GM12878 (cell line): ENCODE measurements at regions not wholly inside any gene's neighbourhood (a gene's known extent, or its start where the extent isn't known, plus 50 kb on each side); places are given as distances from the start of the nearest gene placed in this dataset.

Source experiments
- ATAC-seq: fragments of 200-7000 bp; cut with Tn5 transposase; 3 replicates; pipeline ENCODE4 v1.9.1; 2020; ENCODE audit warnings: mild to moderate bottlenecking, moderate library complexity
- BruUV-seq: library from RNA; stranded (reverse); fragments of 400-500 nt; replicated peaks from 2 replicates; lab custom pipeline; 2021; lab: Mats Ljungman, UMichigan
- CTCF ChIA-PET: fragments of 300-600 bp; sonication (Branson Sonifier 250); formaldehyde crosslinking; extraction: SDS; loops from one replicate; lab custom pipeline; 2021; ENCODE audit warnings: inconsistent platforms; lab: Yijun Ruan, JAX
- POLR2A ChIA-PET: fragments of 350-600 bp; formaldehyde crosslinking; extraction: SDS; loops from one replicate; lab custom pipeline; 2021; ENCODE audit warnings: inconsistent platforms; lab: Charles Lee
- RAD21 ChIA-PET: fragments of 300-600 bp; sonication (Branson Sonifier 250); formaldehyde crosslinking; loops from one replicate; lab custom pipeline; 2023; ENCODE audit warnings: antibody characterized with exemption; ENCODE audit not compliant: unreplicated experiment; lab: Charles Lee
- SMC1A ChIA-PET: fragments of 300-600 bp; sonication (Branson Sonifier 250); formaldehyde crosslinking; loops from one replicate; lab custom pipeline; 2023; ENCODE audit not compliant: unreplicated experiment, uncharacterized antibody; lab: Charles Lee
- DNase-seq: peaks from one replicate; pipeline ENCODE4 v3.0.0-alpha.2; 2011; ENCODE audit warnings: low read depth, low spot score
- FAIRE-seq: peaks from 3 replicates; lab custom pipeline; 2011; peaks lifted over from hg19 to GRCh38; lab: Jason Lieb, UNC
- H2AFZ ChIP-seq: 2 replicates; pipeline ENCODE4 v1.6.0; 2011; ENCODE audit warnings: low read depth, low read length, control low read depth; ENCODE audit not compliant: control insufficient read depth
- H3K27ac ChIP-seq: 2 replicates; pipeline ENCODE4 v1.5.1; 2011; ENCODE audit warnings: control low read depth; ENCODE audit not compliant: control insufficient read depth, insufficient read depth
- H3K27me3 ChIP-seq, 2 experiments: replicated peaks in 1 of 2; 2 replicates each; pipeline versions ENCODE4 v1.6.0 to v1.6.1; 2011; ENCODE audit warnings: low read length in 1 of 2; ENCODE audit not compliant: control insufficient read depth in 2 of 2, insufficient read depth in 2 of 2
- H3K36me3 ChIP-seq, 2 experiments: 2 replicates each; pipeline ENCODE4 v1.5.1; 2011; ENCODE audit warnings: low read length in 1 of 2; ENCODE audit not compliant: control insufficient read depth in 2 of 2, insufficient read depth in 2 of 2
- H3K4me1 ChIP-seq: 2 replicates; pipeline ENCODE4 v1.6.1; 2011; ENCODE audit warnings: mild to moderate bottlenecking, low read length, moderate library complexity, mixed read lengths; ENCODE audit not compliant: control insufficient read depth, insufficient read depth
- H3K4me2 ChIP-seq: 2 replicates; pipeline ENCODE4 v1.6.0; 2011; ENCODE audit warnings: control low read depth; ENCODE audit not compliant: control insufficient read depth, insufficient read depth
- H3K4me3 ChIP-seq: fragments of 200-600 bp; sonication (generic); 2 replicates; pipeline ENCODE4 v1.5.1; 2016
- H3K79me2 ChIP-seq: 2 replicates; pipeline ENCODE4 v1.6.0; 2011; ENCODE audit warnings: low read length; ENCODE audit not compliant: control insufficient read depth, insufficient read depth
- H3K9ac ChIP-seq: 2 replicates; pipeline ENCODE4 v1.8.0; 2011; ENCODE audit warnings: low read length, control low read depth, mixed read lengths; ENCODE audit not compliant: control insufficient read depth, insufficient read depth
- H3K9me3 ChIP-seq: replicated peaks from 3 replicates; pipeline ENCODE4 v1.5.1; 2011; ENCODE audit warnings: mild to moderate bottlenecking, low read length; ENCODE audit not compliant: control insufficient read depth, insufficient read depth
- H4K20me1 ChIP-seq: 2 replicates; pipeline ENCODE4 v1.6.0; 2011; ENCODE audit not compliant: control insufficient read depth, insufficient read depth
- WGBS: methylation state at CpG from one replicate; pipeline ENCODE4 v1.1.6; 2016; ENCODE audit warnings: low lambda C conversion rate; ENCODE audit not compliant: insufficient replicate concordance, insufficient coverage; ENCODE audit errors: missing lambda C conversion rate; 5-methylcytosine and 5-hydroxymethylcytosine counted together
- in situ Hi-C: fragments of 300-500 bp; cut with MboI; formaldehyde crosslinking; loops from 9 replicates; pipeline ENCODE4 v1.14.3; 2018; ENCODE audit warnings: mixed read lengths
- intact Hi-C: fragments of 100-400 bp; cut with micrococcal nuclease; formaldehyde crosslinking; loops from one replicate; pipeline ENCODE4 v1.14.2; 2022; ENCODE audit not compliant: unreplicated experiment
- TF ChIP-seq, protein P1 (sequence below): fragments of 450-650 bp; IDR thresholded peaks from 2 replicates; pipeline ENCODE4 v1.6.1; 2018; ENCODE audit warnings: mild to moderate bottlenecking, low read depth, moderate library complexity; ENCODE audit not compliant: partially characterized antibody

DNA sequence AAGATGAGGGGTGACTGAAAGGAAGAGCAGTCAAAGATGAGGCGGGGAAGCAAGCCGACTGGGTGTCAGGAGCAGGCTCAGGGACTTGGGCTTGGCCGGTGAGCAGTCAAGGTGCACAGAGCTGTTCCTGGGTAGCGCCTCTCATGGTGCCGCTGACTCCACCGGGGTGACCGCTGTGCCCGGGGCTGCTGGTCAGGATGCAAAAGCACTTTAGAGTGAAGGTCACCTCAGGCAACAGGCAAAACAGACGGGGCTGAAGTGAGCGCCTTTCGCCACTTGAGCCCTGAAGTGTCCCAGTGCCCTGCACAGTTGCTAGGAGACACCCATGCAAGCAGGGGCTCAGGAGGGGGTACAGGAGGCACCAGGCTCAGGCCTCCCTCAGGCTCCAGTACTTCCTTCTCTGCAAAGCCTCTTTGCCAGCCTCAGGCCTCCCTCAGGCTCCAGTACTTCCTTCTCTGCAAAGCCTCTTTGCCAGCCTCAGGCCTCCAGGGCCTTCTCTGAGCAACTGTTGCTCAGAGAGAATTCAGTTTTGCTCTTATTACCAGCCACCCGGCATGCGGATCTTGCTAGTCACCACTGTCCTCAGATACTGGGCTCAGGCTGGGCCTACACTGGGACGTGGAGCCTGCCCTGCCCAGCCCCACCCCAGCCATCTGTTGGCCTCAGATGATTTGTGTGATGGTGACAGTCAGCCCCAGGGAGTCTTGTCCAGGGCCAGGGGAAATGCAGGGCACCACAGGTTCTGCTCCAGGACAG lies 99.7 kb upstream of the IRF2BP2 start:
- TF ChIP-seq, protein P1, sequence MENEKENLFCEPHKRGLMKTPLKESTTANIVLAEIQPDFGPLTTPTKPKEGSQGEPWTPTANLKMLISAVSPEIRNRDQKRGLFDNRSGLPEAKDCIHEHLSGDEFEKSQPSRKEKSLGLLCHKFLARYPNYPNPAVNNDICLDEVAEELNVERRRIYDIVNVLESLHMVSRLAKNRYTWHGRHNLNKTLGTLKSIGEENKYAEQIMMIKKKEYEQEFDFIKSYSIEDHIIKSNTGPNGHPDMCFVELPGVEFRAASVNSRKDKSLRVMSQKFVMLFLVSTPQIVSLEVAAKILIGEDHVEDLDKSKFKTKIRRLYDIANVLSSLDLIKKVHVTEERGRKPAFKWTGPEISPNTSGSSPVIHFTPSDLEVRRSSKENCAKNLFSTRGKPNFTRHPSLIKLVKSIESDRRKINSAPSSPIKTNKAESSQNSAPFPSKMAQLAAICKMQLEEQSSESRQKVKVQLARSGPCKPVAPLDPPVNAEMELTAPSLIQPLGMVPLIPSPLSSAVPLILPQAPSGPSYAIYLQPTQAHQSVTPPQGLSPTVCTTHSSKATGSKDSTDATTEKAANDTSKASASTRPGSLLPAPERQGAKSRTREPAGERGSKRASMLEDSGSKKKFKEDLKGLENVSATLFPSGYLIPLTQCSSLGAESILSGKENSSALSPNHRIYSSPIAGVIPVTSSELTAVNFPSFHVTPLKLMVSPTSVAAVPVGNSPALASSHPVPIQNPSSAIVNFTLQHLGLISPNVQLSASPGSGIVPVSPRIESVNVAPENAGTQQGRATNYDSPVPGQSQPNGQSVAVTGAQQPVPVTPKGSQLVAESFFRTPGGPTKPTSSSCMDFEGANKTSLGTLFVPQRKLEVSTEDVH: no peak
- no peaks in the 10 kb centered on the region for H3K79me2 ChIP-seq
- no peak for FAIRE-seq
- H3K36me3 ChIP-seq: no peaks in the 10 kb centered on the region
- H4K20me1 ChIP-seq: no peaks in the 10 kb centered on the region
- ChIA-PET CTCF (interaction anchor here (1.3 to 4.0 kb wide), 2 partner anchors 9 kb away, joined by 3 to 15 read pairs; no protein-coding TSS in a partner anchor), POLR2A (no interaction called here), RAD21 (interaction anchor here (1.0 kb wide), 1 partner anchor 36 kb away, joined by 3 read pairs; no protein-coding TSS in a partner anchor), SMC1A (interaction anchor here (1.1 to 1.4 kb wide), 2 partner anchors 10 to 62 kb away, joined by 4 read pairs; no protein-coding TSS in a partner anchor)
- H3K4me2 ChIP-seq: no peak overlapping the region
- H3K4me3 ChIP-seq: no peak overlapping the region
- WGBS: 88% methylated on average over 14 of the region's 14 CpGs
- no peak overlapping the region for H3K27ac ChIP-seq
- H3K27me3 ChIP-seq: no peaks in the 10 kb centered on the region
- intact Hi-C loops (no loop called here), in situ Hi-C loops (no loop called here)
- H3K9ac ChIP-seq: no peak overlapping the region
- H3K4me1 ChIP-seq: no peaks in the 10 kb centered on the region
- no peaks in the 10 kb centered on the region; the same call in 2 of the 3 replicates for H3K9me3 ChIP-seq
- ATAC-seq: no peak
- no peak for DNase-seq
- H2AFZ ChIP-seq: no peak overlapping the region
- BruUV-seq: no TSS peak
